Heart left ventricle (tissue), 16 donors: ENCODE measurements at regions not wholly inside any gene's neighbourhood (a gene's known extent, or its start where the extent isn't known, plus 50 kb on each side); places are given as distances from the start of the nearest gene placed in this dataset.

Experiments used
- ATAC-seq, 4 donors: fragments of 200-7000 bp; cut with Tn5 transposase; one replicate each; pipeline ENCODE4 v1.9.1; 2020 to 2022; ENCODE audit warnings: moderate library complexity in 4 of 4, mild to moderate bottlenecking in 3 of 4, moderate number of reproducible peaks in 1 of 4
- DNase-seq, 5 donors: peaks; one replicate each; pipeline ENCODE4 v3.0.0-alpha.2; 2020
- H3K27ac ChIP-seq, 12 donors: fragments of 200-600 bp; sonication (generic) in 4 of 12; one replicate each; pipeline versions ENCODE4 v1.5.0 to v1.8.0; 2016 to 2022; ENCODE audit warnings: mild to moderate bottlenecking in 2 of 12
- H3K27me3 ChIP-seq, 9 donors: fragments of 200-600 bp; sonication (generic) in 2 of 9; one replicate each; pipeline versions ENCODE4 v1.5.1 to v1.8.0; 2016 to 2022; ENCODE audit warnings: mild to moderate bottlenecking in 3 of 9
- H3K36me3 ChIP-seq, 9 donors: fragments of 200-600 bp; sonication (generic) in 2 of 9; one replicate each; pipeline versions ENCODE4 v1.5.0 to v1.8.0; 2018 to 2022; ENCODE audit warnings: mild to moderate bottlenecking in 2 of 9
- H3K4me1 ChIP-seq, 12 donors: fragments of 200-600 bp; sonication (generic) in 4 of 12; one replicate each; pipeline versions ENCODE4 v1.5.0 to v1.8.0; 2016 to 2022; ENCODE audit warnings: mild to moderate bottlenecking in 3 of 12
- H3K4me3 ChIP-seq, 12 donors: fragments of 200-600 bp; sonication (generic) in 4 of 12; one replicate each; pipeline versions ENCODE4 v1.5.0 to v1.8.0; 2017 to 2022; ENCODE audit warnings: mild to moderate bottlenecking in 9 of 12, moderate library complexity in 4 of 12
- H3K9me3 ChIP-seq, 12 donors: fragments of 200-600 bp; sonication (generic) in 4 of 12; one replicate each; pipeline versions ENCODE4 v1.5.0 to v1.8.0; 2016 to 2022; ENCODE audit warnings: mild to moderate bottlenecking in 1 of 12
- CTCF ChIP-seq, 12 donors: fragments of 200-600 bp; sonication (generic) in 4 of 12; IDR thresholded peaks; one replicate each; pipeline versions ENCODE4 v1.5.0 to v1.8.0; 2018 to 2022; ENCODE audit warnings: antibody characterized with exemption in 12 of 12, mild to moderate bottlenecking in 5 of 12
- POLR2A ChIP-seq, 2 donors: fragments of 450-650 bp; IDR thresholded peaks; one replicate each; pipeline ENCODE4 v1.6.1; 2017; ENCODE audit warnings: antibody characterized with exemption in 2 of 2, mild to moderate bottlenecking in 2 of 2, moderate library complexity in 2 of 2
- WGBS, 4 donors: extraction: QIAGEN DNeasy Blood & Tissue Kit in 2 of 4; methylation state at CpG; one replicate each; pipeline versions ENCODE4 v1.1.5 to v1.1.7; 2013 to 2018; 5-methylcytosine and 5-hydroxymethylcytosine counted together
- intact Hi-C, 10 donors: fragments of 100-400 bp; cut with DNase I; formaldehyde crosslinking; loops; one replicate each; pipeline versions ENCODE4 v1.11.1 to v1.14.2; 2022
- donor health status: ischemic (EF 13 %, LVEDD 7.1; RV severe dilation, severe dysfunction).
- donor health status: healthy with polysubstance abuse.
- donor health status: DM: no; HTN: yes; CAD: no.
- donor health status: DM: no; HTN: no; CAD: no.
- donor health status: ischemic (EF 25% LVEDD 6.9; RV normal size, moderate dysfunction).
- donor health status: ischemic (EF 25% LVEDD 5.7; RV mildly dilated, moderate dysfunction).
- donor health status: healthy.
- donor health status: DM: yes; HTN: yes; CAD: no.
- donor health status: ischemic (EF 35%, LVEDD 5.7; RV mildly dilated, moderate dysfunction).
- donor health status: nonischemic (EF 11% LVEDD 7.7; RV severe dilation, severe dysfunction).
- donor health status: DM: yes; HTN: yes; CAD: no.
- donor health status: PGD.
- donor health status: ischemic (EF 29% LVEDD 5.4; RV normal size, mild dysfunction).
- donor health status: nonischemic (EF 23%, LVEDD 6.1; RV moderate dilation, normal function).

- no peak for TF ChIP-seq CTCF (IDR thresholded peaks at IDR 0.05)
- no peak for TF ChIP-seq POLR2A (IDR thresholded peaks at IDR 0.05)
- intact Hi-C loops, result no loop called here
- Histone ChIP-seq H3K4me3 (no peak overlapping the region), H3K4me1 (no peaks in the 10 kb centered on the region), H3K27me3 (no peaks in the 10 kb centered on the region), H3K36me3 (no peaks in the 10 kb centered on the region), H3K9me3 (no peaks in the 10 kb centered on the region), H3K27ac (no peak overlapping the region)
- DNase-seq (no peak), ATAC-seq (no peak)
Observed at GRCh38 chr13:66111628-66112027, 1118.5 kb downstream of the PCDH9 start.

- Histone ChIP-seq H3K27me3 (no peaks in the 10 kb centered on the region), H3K4me3 (no peak overlapping the region), H3K4me1 (no peaks in the 10 kb centered on the region), H3K9me3 (no peaks in the 10 kb centered on the region), H3K27ac (no peak overlapping the region), H3K36me3 (no peaks in the 10 kb centered on the region)
- ATAC-seq (no peak), DNase-seq (no peak)
- no peak for TF ChIP-seq CTCF (IDR thresholded peaks at IDR 0.05)
- TF ChIP-seq POLR2A (IDR thresholded peaks at IDR 0.05), result no peak
- intact Hi-C loops, result no loop called here
- WGBS, 4 donors, result 78 to 87% (median 82%) methylated on average over 2 of the region's 2 CpGs
Observed at GRCh38 chr13:66106246-66106645, 1123.9 kb downstream of the PCDH9 start.

- intact Hi-C loops, result no loop called here
- Histone ChIP-seq H3K9me3 (peaks cover 0 to 3% (median 0%) of the 10 kb centered on the region in 12 donors), H3K4me3 (no peak overlapping the region)
Observed at GRCh38 chr13:66102864-66103263, 1127.3 kb downstream of the PCDH9 start.

GRCh38 chr13:66099825-66100224 lies 1130.3 kb downstream of the PCDH9 start:
- intact Hi-C loops, result no loop called here
- TF ChIP-seq POLR2A (IDR thresholded peaks at IDR 0.05) (no peak), CTCF (IDR thresholded peaks at IDR 0.05) (no peak)
- Histone ChIP-seq H3K36me3 (no peaks in the 10 kb centered on the region), H3K27me3 (no peaks in the 10 kb centered on the region), H3K9me3 (peaks cover 0 to 6% (median 3%) of the 10 kb centered on the region in 12 donors), H3K4me1 (no peaks in the 10 kb centered on the region), H3K27ac (no peak overlapping the region), H3K4me3 (no peak overlapping the region)
- WGBS, 4 donors, result 82 to 91% (median 86%) methylated on average over 10 of the region's 10 CpGs
- DNase-seq (no peak), ATAC-seq (no peak)

More at GRCh38 chr13:66102864-66103263, 1127.3 kb downstream of the PCDH9 start:
- Histone ChIP-seq H3K27ac (no peak overlapping the region), H3K36me3 (no peaks in the 10 kb centered on the region), H3K4me1 (no peaks in the 10 kb centered on the region), H3K27me3 (no peaks in the 10 kb centered on the region)
- 85 to 90% (median 86%) methylated on average over 3 of the region's 3 CpGs for WGBS, 4 donors
- DNase-seq (no peak), ATAC-seq (no peak)
- no peak for TF ChIP-seq POLR2A (IDR thresholded peaks at IDR 0.05)
- no peak for TF ChIP-seq CTCF (IDR thresholded peaks at IDR 0.05)
